ENCODE measurements at regions not wholly inside any gene's neighbourhood (a gene's known extent, or its start where the extent isn't known, plus 50 kb on each side); places are given as distances from the start of the nearest gene placed in this dataset.

DNA sequence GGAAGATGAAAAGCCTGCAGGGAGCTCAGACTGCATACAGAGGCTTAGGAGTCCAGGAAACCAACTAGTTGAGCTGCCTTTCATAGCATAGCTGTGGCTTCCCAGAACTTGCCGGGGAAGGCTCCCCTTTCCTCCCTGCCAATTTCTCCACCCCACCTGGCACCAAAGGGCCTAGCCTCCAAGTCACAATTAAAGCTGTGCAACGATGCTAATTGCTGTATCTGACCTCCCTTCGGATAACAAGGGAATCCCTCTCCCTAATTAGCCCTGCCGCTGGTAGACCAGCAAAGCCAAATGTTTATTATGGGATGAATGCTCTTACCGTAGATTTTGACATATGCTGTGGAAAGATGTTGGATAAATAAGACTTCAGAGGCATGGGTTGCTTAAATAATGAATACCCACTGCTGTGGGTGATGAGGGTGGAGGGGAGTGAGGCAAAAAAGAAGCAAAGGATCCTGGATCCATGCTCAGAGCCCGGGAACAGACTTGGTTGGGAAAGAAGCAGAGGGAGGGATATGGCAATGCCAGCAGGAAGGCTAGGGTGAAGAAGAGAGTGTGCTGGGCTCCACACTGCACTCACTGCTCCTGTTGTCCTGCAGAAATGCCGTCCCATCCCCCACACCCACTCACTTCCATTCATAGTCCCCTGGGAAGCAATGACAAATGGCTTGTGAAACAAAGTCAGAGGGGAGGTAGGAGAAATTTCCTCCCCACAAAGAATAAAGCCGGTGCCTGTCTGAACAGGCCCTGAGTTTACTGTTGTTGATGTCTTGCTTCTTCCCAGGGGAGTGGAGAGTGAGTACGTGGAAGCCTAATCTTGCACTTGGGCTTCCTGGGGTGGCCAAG lies 608.1 kb upstream of the CADM1 start:
- TF ChIP-seq, protein P1, sequence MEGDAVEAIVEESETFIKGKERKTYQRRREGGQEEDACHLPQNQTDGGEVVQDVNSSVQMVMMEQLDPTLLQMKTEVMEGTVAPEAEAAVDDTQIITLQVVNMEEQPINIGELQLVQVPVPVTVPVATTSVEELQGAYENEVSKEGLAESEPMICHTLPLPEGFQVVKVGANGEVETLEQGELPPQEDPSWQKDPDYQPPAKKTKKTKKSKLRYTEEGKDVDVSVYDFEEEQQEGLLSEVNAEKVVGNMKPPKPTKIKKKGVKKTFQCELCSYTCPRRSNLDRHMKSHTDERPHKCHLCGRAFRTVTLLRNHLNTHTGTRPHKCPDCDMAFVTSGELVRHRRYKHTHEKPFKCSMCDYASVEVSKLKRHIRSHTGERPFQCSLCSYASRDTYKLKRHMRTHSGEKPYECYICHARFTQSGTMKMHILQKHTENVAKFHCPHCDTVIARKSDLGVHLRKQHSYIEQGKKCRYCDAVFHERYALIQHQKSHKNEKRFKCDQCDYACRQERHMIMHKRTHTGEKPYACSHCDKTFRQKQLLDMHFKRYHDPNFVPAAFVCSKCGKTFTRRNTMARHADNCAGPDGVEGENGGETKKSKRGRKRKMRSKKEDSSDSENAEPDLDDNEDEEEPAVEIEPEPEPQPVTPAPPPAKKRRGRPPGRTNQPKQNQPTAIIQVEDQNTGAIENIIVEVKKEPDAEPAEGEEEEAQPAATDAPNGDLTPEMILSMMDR (IDR thresholded peaks at IDR 0.05) = no peak
- TF ChIP-seq GABPA (IDR thresholded peaks at IDR 0.05; ENCODE audit: low read depth) = no peak
- no peak for TF ChIP-seq FOXJ3 (CRISPR knock-in tag; IDR thresholded peaks at IDR 0.05)
- no peak for TF ChIP-seq SMC3 (IDR thresholded peaks at IDR 0.05; ENCODE audit: low read depth, low read length)
- TF ChIP-seq POLR2AphosphoS5 (IDR thresholded peaks at IDR 0.05; ENCODE audit: low read depth, low read length) = no peak
- no peak for TF ChIP-seq YY1 (IDR thresholded peaks at IDR 0.05; ENCODE audit: low read depth)
- no peak for TF ChIP-seq RCOR1 (IDR thresholded peaks at IDR 0.05; ENCODE audit: low read length)

All from SK-N-SH (cell line).